ENCODE measurements at regions not wholly inside any gene's neighbourhood (a gene's known extent, or its start where the extent isn't known, plus 50 kb on each side); places are given as distances from the start of the nearest gene placed in this dataset.

DNA sequence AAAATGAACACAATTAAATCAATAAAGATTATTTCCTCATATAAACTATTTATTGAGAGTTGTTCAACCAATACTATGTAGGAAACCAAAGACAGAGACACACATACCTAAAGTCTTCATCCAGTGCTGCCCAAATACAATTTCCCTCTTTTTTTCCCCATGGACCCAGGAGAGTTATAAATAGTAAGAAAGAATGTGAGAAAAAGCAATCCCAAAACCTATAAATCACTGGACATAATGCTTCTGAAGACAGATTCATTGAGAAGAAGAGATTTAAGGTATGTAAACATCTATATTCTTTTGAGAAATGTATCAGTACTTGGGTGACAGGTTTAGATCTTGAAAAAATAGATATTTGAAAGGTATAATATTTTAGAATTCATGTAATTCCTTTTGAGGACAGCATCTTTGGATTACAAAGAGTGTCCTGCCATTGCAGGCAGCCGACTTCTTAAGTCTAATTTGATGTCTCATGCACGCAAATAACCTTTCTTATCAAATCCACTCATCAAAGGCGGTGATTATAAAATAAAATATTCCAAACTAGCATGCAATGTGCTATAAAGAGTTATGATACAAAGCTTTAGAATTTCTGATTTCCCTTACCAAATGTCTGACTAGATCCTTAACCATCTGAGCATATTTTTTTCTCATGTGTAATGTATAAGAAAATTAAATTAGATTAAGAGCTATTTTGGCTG, 739.4 kb downstream of the LIG4 start:
- no peak overlapping the region for H3K4me3 ChIP-seq (replicated peaks; ENCODE audit: low read depth, low read length)
- TF ChIP-seq, protein P1, sequence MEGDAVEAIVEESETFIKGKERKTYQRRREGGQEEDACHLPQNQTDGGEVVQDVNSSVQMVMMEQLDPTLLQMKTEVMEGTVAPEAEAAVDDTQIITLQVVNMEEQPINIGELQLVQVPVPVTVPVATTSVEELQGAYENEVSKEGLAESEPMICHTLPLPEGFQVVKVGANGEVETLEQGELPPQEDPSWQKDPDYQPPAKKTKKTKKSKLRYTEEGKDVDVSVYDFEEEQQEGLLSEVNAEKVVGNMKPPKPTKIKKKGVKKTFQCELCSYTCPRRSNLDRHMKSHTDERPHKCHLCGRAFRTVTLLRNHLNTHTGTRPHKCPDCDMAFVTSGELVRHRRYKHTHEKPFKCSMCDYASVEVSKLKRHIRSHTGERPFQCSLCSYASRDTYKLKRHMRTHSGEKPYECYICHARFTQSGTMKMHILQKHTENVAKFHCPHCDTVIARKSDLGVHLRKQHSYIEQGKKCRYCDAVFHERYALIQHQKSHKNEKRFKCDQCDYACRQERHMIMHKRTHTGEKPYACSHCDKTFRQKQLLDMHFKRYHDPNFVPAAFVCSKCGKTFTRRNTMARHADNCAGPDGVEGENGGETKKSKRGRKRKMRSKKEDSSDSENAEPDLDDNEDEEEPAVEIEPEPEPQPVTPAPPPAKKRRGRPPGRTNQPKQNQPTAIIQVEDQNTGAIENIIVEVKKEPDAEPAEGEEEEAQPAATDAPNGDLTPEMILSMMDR (IDR thresholded peaks at IDR 0.05; ENCODE audit: low read depth, low read length, missing control alignments): no peak
- no peak for DNase-seq (ENCODE audit: extremely low read depth, low read depth)

DNA sequence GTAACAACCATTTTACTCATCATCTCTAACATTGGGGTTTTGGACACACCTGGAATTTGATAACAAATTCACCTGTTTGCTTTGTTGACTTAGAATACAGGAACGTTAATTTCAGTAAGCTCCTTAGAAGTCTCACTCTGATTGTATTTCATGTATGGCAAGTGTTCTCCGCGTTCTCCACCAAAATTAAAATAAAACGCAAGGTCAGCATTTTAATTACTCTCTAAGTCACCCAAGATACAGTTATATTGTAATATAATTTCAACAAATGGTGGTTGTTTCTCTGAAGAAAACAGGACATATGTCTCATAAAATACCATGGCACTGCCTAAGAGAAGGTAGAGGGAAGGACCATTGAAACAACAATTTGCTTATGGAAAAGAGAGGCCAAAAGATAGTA, 742.1 kb downstream of the LIG4 start:
- TF ChIP-seq, protein P1 (IDR thresholded peaks at IDR 0.05; ENCODE audit: low read depth, low read length, missing control alignments): no peak
- no peak for DNase-seq (ENCODE audit: extremely low read depth, low read depth)
- H3K4me3 ChIP-seq (replicated peaks; ENCODE audit: low read depth, low read length): no peak overlapping the region

- no peak for DNase-seq (ENCODE audit: extremely low read depth, low read depth)
- no peak overlapping the region for H3K4me3 ChIP-seq (replicated peaks; ENCODE audit: low read depth, low read length)
Observed at GRCh38 chr13:107466326-107467099, 748.8 kb downstream of the LIG4 start.

DNA sequence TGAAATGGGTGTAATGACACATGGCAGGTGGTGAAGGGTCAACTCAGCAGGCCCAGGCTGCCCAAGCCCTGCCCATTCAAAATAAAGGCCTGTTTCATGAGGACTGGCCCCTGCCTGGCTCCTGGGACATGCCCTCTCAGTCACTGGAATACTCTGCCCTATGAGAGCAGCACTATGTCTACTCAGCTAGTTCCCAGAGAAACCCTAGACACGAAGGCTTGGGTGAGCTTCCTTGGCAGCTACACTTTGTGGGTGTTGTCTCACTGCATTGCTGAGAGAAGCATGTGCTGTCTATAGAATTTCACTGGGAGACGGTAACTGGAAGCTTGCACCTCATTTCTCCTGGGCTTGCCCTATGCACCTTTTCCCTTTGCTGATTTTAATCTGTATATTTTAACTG, 752.8 kb downstream of the LIG4 start:
- TF ChIP-seq, protein P1 (IDR thresholded peaks at IDR 0.05; ENCODE audit: low read depth, low read length, missing control alignments): no peak
- DNase-seq (ENCODE audit: extremely low read depth, low read depth): no peak

More at GRCh38 chr13:107466326-107467099, 748.8 kb downstream of the LIG4 start:
- TF ChIP-seq, protein P1 (IDR thresholded peaks at IDR 0.05; ENCODE audit: low read depth, low read length, missing control alignments): no peak

DNA sequence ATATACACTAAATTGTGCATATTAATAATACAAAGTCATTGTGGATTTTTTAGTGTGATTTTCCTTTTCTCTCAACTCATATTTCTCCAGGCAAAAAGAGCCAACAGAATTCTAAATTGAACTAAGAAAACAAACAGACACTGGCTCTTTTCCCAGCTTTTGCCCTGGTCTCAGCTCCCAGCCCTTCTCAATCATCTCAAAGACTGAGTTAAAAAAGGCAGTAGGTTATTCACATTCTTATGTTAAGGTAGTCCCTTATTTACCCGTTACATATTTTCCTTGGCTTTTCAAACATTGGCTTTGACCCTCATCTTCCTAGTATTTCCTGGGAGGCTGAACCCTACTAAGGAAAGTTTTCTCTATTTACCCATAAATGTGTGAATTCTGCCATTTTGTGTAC, 753.6 kb downstream of the LIG4 start:
- TF ChIP-seq, protein P1 (IDR thresholded peaks at IDR 0.05; ENCODE audit: low read depth, low read length, missing control alignments): no peak
- DNase-seq (ENCODE audit: extremely low read depth, low read depth): no peak
- no peak overlapping the region for H3K4me3 ChIP-seq (replicated peaks; ENCODE audit: low read depth, low read length)

More for the DNA sequence above, 752.8 kb downstream of the LIG4 start:
- H3K4me3 ChIP-seq (replicated peaks; ENCODE audit: low read depth, low read length): no peak overlapping the region

GRCh38 chr13:107459430-107459829, 755.9 kb downstream of the LIG4 start:
- no peak for DNase-seq (ENCODE audit: extremely low read depth, low read depth)
- no peak overlapping the region for H3K4me3 ChIP-seq (replicated peaks; ENCODE audit: low read depth, low read length)

More at GRCh38 chr13:107459430-107459829, 755.9 kb downstream of the LIG4 start:
- TF ChIP-seq, protein P1 (IDR thresholded peaks at IDR 0.05; ENCODE audit: low read depth, low read length, missing control alignments): no peak
